HG02623 (cell line): ENCODE measurements at regions not wholly inside any gene's neighbourhood (a gene's known extent, or its start where the extent isn't known, plus 50 kb on each side); places are given as distances from the start of the nearest gene placed in this dataset.
"Not testable (repeated sequence)": the region's sequence is repeated elsewhere in the genome, so short reads cannot be mapped to it uniquely, and the experiment has no call there.

ENCODE experiments used
- ATAC-seq: cut with Tn5 transposase; IDR thresholded peaks from one replicate; pipeline ENCODE4 v1.9.1; 2021; ENCODE audit warnings: moderate library complexity; ENCODE audit not compliant: unreplicated experiment

DNA sequence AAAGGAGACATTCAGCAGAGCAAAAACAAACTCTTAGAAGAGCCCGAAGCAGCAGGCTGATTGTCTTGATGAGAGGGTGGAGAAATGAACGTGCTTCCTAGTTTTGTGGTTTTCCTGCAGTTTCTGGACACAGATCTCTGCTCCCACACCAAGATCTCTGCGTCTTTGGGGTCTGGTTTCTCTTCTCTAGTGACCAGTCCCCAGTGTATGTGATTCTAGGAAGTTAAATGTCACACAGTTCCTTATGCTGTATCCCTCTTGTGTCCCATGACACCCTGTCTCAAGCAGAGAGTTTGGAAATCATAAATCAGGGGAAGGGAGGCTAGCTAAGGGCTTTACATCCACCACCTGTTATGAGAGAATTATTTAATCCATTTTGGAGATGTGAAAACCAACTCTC is 55.4 kb upstream of the KLF14 start:
- ATAC-seq = no peak

GRCh38 chr7:130791746-130792145 is 57.7 kb upstream of the KLF14 start:
- ATAC-seq = no peak

DNA sequence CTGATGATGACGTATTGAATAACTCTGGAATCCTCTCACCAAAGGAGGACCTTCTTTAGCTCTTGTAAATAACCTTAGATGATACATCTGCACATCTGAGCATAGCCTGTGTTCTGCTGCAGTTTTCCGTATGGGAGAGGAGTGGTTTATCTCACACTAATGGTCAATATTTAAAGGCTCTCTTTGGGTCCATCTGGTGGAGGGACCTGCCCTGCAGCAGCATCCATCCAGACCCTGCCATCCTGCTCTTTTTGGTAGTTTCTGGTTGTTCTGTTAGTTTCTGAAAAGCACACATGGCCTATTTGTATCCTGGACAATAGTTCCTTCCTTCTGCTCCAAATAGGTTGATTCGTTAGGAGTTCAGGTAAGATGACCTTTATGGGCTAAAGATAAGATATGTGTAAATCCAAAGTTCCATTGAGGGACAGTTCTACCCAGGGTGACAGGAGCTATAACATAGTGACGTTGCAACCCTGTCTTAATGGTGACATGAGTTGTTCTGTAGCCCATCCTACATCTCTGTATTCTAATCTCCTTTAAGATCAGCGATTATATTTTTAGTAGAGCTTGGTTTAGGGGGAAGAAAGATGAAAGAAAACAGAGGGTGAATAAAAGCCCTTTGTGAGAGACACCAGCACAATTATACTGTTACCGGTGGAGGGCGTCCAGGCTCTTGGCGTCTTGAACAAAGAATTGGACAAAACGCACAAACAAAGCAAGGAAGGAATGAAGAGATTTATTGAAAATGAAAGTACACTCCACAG is 60.0 kb upstream of the KLF14 start:
- ATAC-seq = no peak

- ATAC-seq = no peak
These were observed 60.6 kb upstream of the KLF14 start for GRCh38 chr7:130794619-130794922.

- not testable (repeated sequence) for ATAC-seq
These were observed 62.4 kb upstream of the KLF14 start for GRCh38 chr7:130796425-130796824.

DNA sequence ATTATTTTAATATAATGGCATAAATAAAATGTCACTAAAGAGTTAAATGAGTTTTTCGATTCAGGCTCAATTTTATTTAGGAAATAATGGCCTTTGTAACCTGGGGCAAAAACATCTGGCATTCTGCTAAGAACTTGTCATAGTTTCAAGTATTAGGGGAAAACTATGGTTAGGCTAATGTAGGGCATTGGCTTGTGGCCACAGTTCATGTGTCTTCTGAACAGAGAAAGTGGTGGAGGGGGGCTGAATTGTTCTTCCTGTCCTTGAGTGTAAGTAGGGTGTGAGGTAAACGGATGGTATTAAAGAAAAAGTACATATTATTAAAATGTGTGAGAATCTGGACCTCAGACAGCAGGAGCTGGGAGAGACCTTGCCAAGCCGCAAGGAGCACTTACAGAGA is 69.1 kb upstream of the KLF14 start:
- ATAC-seq = no peak

- no peak for ATAC-seq
These were observed 70.2 kb upstream of the KLF14 start for GRCh38 chr7:130804220-130804619.

- ATAC-seq = not testable (repeated sequence)
These were observed 78.8 kb upstream of the KLF14 start for GRCh38 chr7:130812819-130813218.

DNA sequence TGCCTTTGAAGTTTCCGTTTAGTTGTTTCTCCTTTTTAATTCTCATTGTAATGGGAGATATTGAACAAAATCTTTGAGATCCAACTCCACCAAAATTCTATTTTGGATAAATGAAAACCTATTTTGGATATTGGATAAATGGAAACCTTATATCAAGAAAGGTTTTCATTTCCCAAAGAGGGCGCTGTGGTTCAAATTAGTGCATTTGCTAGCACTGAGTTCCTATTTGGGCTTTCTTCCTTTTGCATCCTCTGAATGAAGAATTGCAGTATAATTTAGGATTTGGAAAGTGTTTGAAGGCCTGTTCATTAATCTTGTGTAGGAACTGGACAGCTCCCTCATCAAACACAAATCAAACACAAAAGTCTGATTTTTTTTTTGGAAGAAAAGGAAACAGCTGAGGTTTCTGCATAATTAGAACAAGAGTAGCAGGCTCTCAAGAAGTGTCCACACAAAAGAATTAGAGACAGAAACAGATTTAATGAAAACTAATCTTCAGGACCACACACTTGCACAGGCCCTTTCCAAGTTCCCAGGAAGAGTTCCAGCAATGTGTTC is 80.8 kb upstream of the KLF14 start:
- no peak for ATAC-seq

DNA sequence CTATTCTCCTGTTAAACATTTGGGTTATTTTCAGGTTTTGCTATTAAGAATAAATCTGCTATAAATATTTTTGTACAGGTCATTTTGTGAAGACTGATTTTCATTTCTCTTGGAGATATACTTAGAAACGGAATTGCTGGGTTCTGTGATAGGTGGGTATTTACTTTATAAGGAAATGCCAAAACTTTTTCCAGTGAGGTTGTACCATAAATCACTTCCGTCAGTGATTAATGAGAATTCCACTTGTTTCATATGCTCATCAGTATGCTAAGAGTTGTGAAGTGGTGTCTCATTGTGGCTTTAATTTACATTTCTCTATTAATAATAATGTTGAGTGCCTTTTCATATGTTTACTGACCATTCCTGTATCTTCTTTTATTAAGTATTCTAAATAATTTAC is 84.0 kb upstream of the KLF14 start:
- no peak for ATAC-seq

- no peak for ATAC-seq
These were observed 87.9 kb upstream of the KLF14 start for GRCh38 chr7:130821864-130822263.

DNA sequence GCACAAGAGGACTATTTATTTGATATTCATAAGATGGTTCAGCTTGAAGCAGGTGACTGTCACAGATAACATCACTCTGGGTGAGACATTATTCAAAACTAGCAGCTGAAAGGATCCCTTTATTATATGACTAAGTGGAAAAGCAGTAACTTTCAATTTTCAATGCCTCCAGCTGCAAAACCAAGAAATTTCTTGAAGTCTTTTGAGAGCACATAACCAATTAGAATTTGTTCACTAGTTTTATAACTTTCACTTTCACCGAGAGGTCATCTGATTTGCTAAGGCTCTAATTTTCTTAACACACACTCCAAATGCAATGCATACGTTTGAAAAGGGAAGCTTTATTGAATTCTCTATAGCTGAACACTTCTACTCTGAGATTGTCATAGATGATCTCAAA is 88.6 kb upstream of the KLF14 start:
- no peak for ATAC-seq

- no peak for ATAC-seq
These were observed 89.1 kb upstream of the KLF14 start for GRCh38 chr7:130823060-130823459.

- ATAC-seq = no peak
These were observed 91.8 kb upstream of the KLF14 start for GRCh38 chr7:130825819-130826218.

DNA sequence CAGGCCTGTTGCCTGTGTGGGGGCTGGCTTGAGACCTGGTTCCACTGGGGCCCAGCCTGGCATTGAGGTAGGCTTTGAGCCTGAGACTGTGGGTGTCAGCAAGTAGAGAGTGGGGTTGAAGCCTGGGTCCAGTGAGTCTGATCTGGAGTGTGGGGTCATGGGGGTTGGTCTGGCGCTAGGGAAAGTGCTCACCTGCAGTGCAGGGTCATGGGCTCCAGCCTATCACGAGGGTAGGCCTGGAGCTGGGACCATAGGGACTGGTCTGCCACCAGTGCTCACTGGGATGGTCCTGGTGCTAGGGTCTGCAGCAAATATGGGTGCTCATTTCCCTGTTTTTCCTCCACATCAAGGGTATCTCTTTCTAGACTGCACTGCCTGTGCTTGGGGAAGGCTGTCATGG is 95.4 kb upstream of the KLF14 start:
- no peak for ATAC-seq

GRCh38 chr7:130831322-130831721 is 97.3 kb upstream of the KLF14 start:
- no peak for ATAC-seq

GRCh38 chr7:130831817-130832481 is 97.9 kb upstream of the KLF14 start:
- no peak for ATAC-seq

DNA sequence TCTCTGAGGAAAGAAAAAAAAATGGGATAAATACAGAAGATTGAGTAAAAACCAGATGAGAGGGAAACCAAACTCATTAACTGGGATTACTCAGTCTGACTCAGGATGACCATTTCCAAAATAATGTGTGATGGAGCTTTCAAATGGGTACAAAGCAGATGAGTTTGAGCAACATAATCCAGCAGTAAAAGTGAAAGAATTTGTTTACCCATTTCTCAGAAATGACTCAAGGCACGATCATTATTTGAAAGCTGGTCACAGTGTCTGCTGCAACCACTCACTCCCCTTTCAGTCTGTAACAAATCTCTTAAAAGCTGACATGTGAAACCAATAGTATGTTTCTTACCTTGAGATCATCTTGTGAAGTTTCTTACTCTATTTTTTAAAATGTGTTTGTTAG is 104.7 kb upstream of the KLF14 start:
- no peak for ATAC-seq

- ATAC-seq = no peak
These were observed 106.6 kb upstream of the KLF14 start for GRCh38 chr7:130840599-130840998.

- ATAC-seq = no peak
These were observed 107.4 kb upstream of the KLF14 start for GRCh38 chr7:130841416-130841815.

GRCh38 chr7:130843703-130844102 is 109.7 kb upstream of the KLF14 start:
- no peak for ATAC-seq

DNA sequence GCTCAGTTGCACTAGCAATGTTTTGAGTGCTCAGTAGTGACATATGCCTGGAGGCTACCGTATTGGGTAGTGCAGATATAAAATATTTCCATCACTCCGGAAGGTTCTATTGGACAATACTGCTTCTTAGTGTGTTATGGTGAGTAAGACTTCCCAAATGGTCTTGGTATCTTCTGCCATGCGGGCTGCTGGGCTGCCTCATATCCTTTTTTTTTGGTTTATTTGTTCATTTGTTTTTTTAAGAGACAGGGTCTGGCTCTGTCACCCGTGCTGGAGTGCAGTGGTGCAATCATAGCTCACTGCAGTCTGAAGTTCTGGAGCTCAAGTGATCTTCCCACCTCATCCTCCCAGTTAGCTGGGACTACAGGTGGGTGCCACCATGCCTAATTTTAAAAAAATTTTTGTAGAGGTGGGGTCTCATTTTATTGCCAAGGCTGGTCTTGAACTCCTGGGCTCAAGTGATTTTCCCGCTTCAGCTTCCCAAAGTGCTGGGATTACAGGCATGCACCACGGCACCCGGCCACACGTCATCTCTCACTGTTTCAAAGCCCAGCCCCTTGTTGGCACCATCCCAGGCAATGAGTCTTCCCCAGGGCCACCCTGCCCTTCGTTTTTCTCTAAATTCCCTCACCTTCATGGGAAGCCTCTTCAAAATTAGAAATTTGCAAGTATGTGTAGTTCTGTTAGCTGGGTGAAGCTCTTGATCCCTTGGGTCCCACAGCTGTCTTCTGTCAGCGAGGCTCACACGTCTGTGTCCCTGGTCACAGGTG is 111.0 kb upstream of the KLF14 start:
- ATAC-seq = no peak
